ENCODE measurements at regions not wholly inside any gene's neighbourhood (a gene's known extent, or its start where the extent isn't known, plus 50 kb on each side); places are given as distances from the start of the nearest gene placed in this dataset.

DNA sequence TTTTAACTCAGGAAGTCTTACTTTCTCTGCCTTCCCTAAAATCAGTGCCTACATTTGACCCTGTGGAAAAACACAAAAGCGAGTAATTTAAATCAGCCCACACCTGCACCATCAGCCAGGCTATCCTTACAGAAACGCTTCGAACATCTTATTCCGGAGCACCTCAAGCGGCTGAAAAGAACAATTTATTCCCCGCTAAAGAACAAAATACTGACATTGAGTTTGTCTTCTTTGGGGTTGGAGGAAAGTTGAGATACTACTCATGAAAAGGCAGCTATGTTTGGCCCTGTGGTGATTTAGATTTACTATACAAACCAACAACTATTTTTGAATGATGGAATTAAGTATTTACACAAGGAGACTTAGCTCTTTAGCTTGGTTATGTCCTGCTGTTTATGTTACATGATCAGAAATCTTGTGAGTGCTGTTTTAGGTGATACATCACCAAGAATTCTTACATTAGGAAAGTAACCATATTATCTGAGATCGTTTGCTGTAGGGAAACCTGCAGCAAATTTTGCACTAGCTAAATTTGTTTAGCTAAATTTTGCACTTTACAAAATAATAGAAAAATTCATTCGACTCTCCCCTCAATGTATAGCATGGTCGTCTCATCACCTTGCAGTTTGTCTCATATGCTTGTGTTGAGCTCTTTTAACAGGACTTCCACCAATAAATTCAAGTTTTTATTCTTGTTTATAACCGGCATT, 158.8 kb upstream of the SIX2 start:
- TF ChIP-seq, protein P1, sequence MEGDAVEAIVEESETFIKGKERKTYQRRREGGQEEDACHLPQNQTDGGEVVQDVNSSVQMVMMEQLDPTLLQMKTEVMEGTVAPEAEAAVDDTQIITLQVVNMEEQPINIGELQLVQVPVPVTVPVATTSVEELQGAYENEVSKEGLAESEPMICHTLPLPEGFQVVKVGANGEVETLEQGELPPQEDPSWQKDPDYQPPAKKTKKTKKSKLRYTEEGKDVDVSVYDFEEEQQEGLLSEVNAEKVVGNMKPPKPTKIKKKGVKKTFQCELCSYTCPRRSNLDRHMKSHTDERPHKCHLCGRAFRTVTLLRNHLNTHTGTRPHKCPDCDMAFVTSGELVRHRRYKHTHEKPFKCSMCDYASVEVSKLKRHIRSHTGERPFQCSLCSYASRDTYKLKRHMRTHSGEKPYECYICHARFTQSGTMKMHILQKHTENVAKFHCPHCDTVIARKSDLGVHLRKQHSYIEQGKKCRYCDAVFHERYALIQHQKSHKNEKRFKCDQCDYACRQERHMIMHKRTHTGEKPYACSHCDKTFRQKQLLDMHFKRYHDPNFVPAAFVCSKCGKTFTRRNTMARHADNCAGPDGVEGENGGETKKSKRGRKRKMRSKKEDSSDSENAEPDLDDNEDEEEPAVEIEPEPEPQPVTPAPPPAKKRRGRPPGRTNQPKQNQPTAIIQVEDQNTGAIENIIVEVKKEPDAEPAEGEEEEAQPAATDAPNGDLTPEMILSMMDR (IDR thresholded peaks at IDR 0.05) = no peak
- TF ChIP-seq POLR2A (IDR thresholded peaks at IDR 0.05) = no peak

Measured in body of pancreas (tissue), 4 donors.